ENCODE measurements at regions not wholly inside any gene's neighbourhood (a gene's known extent, or its start where the extent isn't known, plus 50 kb on each side); places are given as distances from the start of the nearest gene placed in this dataset.

DNA sequence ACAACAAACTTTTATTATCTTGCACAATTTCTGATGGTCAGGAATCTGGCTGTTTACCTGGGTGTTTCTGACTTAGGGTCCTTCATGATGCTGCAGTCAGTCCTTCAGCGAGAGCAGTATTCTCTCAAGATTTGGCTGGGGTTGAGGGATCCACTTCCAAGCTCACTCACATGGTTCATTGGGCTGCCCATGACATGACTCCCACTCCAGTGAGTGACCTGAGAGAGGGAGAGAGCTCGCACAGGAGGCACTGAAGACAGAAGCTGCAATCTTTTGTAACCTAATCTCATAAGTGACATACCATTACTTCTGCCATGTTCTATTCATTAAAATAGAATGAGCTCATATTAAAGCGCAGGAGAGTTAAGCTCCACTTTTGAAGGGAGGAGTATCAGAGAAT is 212.6 kb downstream of the SPATA31D1 start:
- TF ChIP-seq, protein P1, sequence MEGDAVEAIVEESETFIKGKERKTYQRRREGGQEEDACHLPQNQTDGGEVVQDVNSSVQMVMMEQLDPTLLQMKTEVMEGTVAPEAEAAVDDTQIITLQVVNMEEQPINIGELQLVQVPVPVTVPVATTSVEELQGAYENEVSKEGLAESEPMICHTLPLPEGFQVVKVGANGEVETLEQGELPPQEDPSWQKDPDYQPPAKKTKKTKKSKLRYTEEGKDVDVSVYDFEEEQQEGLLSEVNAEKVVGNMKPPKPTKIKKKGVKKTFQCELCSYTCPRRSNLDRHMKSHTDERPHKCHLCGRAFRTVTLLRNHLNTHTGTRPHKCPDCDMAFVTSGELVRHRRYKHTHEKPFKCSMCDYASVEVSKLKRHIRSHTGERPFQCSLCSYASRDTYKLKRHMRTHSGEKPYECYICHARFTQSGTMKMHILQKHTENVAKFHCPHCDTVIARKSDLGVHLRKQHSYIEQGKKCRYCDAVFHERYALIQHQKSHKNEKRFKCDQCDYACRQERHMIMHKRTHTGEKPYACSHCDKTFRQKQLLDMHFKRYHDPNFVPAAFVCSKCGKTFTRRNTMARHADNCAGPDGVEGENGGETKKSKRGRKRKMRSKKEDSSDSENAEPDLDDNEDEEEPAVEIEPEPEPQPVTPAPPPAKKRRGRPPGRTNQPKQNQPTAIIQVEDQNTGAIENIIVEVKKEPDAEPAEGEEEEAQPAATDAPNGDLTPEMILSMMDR (conservative IDR thresholded peaks at IDR 0.05 in 1 of 2, IDR thresholded peaks at IDR 0.05 in 1 of 2; ENCODE audit: low read depth in 1 of 2, low read length in 2 of 2) = no peak
- no peak for TF ChIP-seq EZH2 (IDR thresholded peaks at IDR 0.05; ENCODE audit: low read length, missing control alignments)
